SK-N-SH (cell line): ENCODE measurements at regions not wholly inside any gene's neighbourhood (a gene's known extent, or its start where the extent isn't known, plus 50 kb on each side); places are given as distances from the start of the nearest gene placed in this dataset.
"Not testable (repeated sequence)": the region's sequence is repeated elsewhere in the genome, so short reads cannot be mapped to it uniquely, and the experiment has no call there.

Experiments used
- CHD2 ChIP-seq: fragments of 150-350 bp; IDR thresholded peaks from 2 replicates; pipeline ENCODE4 v1.6.1; 2018; ENCODE audit warnings: low read length; ENCODE audit not compliant: partially characterized antibody
- EZH2phosphoT487 ChIP-seq: fragments of 200-600 bp; sonication (generic); IDR thresholded peaks from 2 replicates; pipeline ENCODE4 v1.6.1; 2017; ENCODE audit warnings: low read depth, mixed run types, mild to moderate bottlenecking, antibody characterized with exemption, moderate library complexity, borderline replicate concordance
- SIN3A ChIP-seq: IDR thresholded peaks from 2 replicates; pipeline ENCODE4 v1.6.1; 2012; ENCODE audit warnings: low read depth, mild to moderate bottlenecking, low read length, moderate library complexity, borderline replicate concordance
- TF ChIP-seq, protein P1 (sequence below): IDR thresholded peaks from 2 replicates; pipeline ENCODE4 v1.4.0; 2012; ENCODE audit warnings: low read depth, borderline replicate concordance

DNA sequence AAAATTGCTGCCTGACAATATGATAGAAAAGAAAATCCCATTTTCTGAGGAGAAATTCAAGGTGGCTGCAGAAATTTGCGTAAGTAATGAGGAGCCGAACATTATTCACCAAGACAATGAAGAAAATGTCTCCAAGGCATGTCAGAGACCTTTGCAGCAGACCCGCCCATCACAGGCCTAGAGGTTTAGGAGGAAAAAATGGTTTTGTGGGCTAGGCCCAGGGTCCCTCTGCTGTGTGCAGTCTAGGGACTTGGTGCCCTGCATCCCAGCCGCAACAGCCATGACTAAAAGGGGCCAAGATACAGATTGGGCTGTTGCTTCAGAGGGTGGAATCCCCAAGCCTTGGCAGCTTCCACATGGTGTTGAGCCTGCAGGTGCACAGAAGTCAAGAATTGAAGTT is 223.1 kb downstream of the PPP4R3C start:
- TF ChIP-seq SIN3A, EZH2phosphoT487, CHD2: not testable (repeated sequence)
- TF ChIP-seq, protein P1, sequence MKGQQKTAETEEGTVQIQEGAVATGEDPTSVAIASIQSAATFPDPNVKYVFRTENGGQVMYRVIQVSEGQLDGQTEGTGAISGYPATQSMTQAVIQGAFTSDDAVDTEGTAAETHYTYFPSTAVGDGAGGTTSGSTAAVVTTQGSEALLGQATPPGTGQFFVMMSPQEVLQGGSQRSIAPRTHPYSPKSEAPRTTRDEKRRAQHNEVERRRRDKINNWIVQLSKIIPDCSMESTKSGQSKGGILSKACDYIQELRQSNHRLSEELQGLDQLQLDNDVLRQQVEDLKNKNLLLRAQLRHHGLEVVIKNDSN: not testable (repeated sequence)
